Heart left ventricle (tissue), 13 donors: ENCODE measurements at regions not wholly inside any gene's neighbourhood (a gene's known extent, or its start where the extent isn't known, plus 50 kb on each side); places are given as distances from the start of the nearest gene placed in this dataset.

ENCODE experiments used
- POLR2A ChIP-seq, 2 donors: fragments of 450-650 bp; IDR thresholded peaks; one replicate each; pipeline ENCODE4 v1.6.1; 2017; ENCODE audit warnings: antibody characterized with exemption in 2 of 2, mild to moderate bottlenecking in 2 of 2, moderate library complexity in 2 of 2
- TF ChIP-seq, protein P1 (sequence below), 12 donors: fragments of 200-600 bp; sonication (generic) in 4 of 12; IDR thresholded peaks; one replicate each; pipeline versions ENCODE4 v1.5.0 to v1.8.0; 2018 to 2022; ENCODE audit warnings: antibody characterized with exemption in 12 of 12, mild to moderate bottlenecking in 5 of 12
- donor health status: ischemic (EF 13 %, LVEDD 7.1; RV severe dilation, severe dysfunction).
- donor health status: DM: no; HTN: yes; CAD: no.
- donor health status: DM: no; HTN: no; CAD: no.
- donor health status: ischemic (EF 25% LVEDD 6.9; RV normal size, moderate dysfunction).
- donor health status: ischemic (EF 25% LVEDD 5.7; RV mildly dilated, moderate dysfunction).
- donor health status: ischemic (EF 35%, LVEDD 5.7; RV mildly dilated, moderate dysfunction).
- donor health status: nonischemic (EF 11% LVEDD 7.7; RV severe dilation, severe dysfunction).
- donor health status: DM: yes; HTN: yes; CAD: no.
- donor health status: PGD.
- donor health status: ischemic (EF 29% LVEDD 5.4; RV normal size, mild dysfunction).
- donor health status: nonischemic (EF 23%, LVEDD 6.1; RV moderate dilation, normal function).

DNA sequence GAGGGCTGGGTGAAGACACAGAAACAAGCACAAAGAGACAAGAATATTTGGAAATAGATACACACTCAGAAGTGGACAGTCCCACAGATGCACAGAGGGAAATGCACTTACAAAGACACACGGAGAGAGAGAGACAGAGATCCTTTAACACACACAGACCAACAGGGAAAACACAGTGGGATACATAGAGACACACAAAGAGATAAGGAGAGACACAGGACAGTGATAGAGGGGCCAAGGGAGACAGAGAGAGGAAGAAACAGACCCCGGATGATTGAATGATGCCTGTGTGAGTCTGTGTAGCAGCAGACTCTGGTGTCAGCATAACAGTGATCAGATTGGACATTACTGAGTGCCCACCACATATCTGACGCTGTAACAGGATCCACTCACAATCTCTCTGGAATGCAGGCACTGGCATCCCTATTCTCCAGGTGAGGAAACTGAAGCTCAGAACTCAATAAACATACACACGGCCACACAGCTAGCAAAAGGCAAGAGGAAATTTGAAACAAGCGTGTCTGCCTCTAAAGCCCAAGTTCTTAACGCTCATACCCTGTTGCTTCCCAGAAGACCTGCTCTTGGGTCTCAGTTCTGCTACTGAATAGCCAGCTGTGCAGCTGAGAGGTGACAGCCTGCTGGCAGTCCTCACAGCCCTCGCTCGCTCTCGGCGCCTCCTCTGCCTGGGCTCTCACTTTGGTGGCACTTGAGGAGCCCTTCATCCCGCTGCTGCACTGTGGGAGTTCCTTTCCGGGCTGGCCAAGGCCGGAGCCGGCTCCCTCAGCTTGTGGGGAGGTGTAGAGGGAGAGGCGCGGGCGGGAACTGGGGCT lies 186.3 kb upstream of the NLRP1 start:
- TF ChIP-seq POLR2A (IDR thresholded peaks at IDR 0.05): no peak
- TF ChIP-seq, protein P1, sequence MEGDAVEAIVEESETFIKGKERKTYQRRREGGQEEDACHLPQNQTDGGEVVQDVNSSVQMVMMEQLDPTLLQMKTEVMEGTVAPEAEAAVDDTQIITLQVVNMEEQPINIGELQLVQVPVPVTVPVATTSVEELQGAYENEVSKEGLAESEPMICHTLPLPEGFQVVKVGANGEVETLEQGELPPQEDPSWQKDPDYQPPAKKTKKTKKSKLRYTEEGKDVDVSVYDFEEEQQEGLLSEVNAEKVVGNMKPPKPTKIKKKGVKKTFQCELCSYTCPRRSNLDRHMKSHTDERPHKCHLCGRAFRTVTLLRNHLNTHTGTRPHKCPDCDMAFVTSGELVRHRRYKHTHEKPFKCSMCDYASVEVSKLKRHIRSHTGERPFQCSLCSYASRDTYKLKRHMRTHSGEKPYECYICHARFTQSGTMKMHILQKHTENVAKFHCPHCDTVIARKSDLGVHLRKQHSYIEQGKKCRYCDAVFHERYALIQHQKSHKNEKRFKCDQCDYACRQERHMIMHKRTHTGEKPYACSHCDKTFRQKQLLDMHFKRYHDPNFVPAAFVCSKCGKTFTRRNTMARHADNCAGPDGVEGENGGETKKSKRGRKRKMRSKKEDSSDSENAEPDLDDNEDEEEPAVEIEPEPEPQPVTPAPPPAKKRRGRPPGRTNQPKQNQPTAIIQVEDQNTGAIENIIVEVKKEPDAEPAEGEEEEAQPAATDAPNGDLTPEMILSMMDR (IDR thresholded peaks at IDR 0.05): no peak
